ENCODE measurements at regions not wholly inside any gene's neighbourhood (a gene's known extent, or its start where the extent isn't known, plus 50 kb on each side); places are given as distances from the start of the nearest gene placed in this dataset.

DNA sequence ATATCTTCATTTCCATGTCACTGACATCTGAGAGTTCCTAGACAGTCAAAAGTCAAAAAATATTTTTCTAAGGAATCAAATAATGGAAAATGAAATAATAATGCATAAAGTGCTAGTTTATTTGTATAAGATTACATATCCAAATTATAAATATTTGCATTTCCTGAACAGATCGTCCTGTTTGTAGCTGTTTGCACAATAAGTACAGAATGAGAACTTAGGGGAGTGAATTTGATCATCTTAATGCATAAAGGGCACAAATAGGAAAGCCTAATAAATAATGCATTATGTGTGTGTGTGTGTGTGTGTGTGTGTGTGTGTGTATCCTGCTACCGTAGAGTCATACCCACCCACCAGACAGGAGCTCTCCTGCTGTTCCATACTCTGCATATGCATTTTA is 521.0 kb upstream of the EPHA7 start:
- no peak overlapping the region for H3K27ac Mint-ChIP-seq
- no peaks in the 10 kb centered on the region for H3K36me3 Mint-ChIP-seq
- ATAC-seq (no peak), DNase-seq (ENCODE audit: low spot score in 2 of 2) (no peak)
- H3K9me3 Mint-ChIP-seq = peaks cover 8% of the 10 kb centered on the region in 2 donors

DNA sequence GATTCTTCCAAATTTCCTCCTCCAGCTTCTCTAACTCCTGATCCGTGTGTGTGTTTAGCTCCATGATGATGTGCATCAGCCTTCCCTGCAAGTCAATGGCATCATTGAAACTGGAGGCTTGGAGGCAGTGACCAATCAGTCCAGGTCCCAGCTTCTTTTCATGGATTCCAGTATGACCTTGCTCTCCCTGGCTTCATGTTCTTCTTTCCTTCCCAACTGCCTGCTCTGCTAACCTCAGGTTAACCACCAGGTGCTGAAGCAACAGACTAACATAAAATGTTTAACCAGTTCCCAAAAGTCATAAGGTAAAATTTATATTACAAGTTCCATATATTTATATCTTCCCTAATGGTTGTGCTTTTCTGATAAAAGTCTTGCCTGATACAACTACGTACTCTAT is 512.8 kb upstream of the EPHA7 start:
- Mint-ChIP-seq H3K9me3 (peaks cover 3 to 16% of the 10 kb centered on the region in 2 donors), H3K27ac (no peak overlapping the region), H3K36me3 (no peaks in the 10 kb centered on the region)
- ATAC-seq (no peak), DNase-seq (ENCODE audit: low spot score in 2 of 2) (no peak)

DNA sequence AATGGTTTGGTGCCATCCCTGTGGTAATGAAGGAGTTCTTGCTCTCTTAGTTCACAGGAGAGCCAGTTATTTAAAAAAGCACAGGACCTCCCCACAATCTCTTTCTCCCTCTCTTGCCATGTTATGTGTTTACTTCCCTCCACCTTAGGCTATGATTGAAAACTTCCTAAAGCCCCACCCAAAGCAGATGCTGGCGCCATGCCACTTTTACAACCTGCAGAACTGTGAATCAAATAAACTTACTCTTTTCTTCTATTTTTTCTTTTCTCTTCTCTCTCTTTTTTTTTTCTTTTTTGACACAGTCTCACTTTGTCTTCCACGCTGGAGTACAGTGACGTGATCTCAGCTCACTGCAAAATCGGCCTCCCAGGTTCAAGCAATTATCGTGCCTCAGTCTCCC is 508.4 kb upstream of the EPHA7 start:
- no peak for ATAC-seq
- Mint-ChIP-seq H3K27ac (no peak overlapping the region), H3K9me3 (peaks cover 3 to 12% of the 10 kb centered on the region in 2 donors), H3K36me3 (no peaks in the 10 kb centered on the region)
- DNase-seq (ENCODE audit: low spot score in 2 of 2) = no peak

DNA sequence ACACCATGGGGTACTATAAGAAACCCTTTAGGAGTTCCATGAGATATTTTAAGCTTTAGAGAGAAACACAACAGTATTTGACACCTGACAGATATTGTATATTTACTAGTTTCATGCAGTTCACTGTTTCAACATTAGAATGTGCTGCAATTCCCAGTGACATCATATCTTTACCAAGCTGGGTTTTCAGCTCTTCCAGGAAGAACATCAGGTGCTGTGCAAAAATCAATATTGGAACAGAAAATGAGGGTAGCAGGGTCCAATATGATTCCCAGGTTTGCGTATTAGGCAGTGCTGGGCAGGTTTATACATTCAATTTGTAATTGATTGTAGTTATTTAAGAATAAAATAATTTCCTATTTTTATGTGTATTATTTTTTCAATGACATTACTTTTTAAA is 500.0 kb upstream of the EPHA7 start:
- peaks cover 0 to 3% of the 10 kb centered on the region in 2 donors for H3K9me3 Mint-ChIP-seq
- H3K27ac Mint-ChIP-seq = no peak overlapping the region
- ATAC-seq (no peak), DNase-seq (ENCODE audit: low spot score in 2 of 2) (no peak)
- no peaks in the 10 kb centered on the region for H3K36me3 Mint-ChIP-seq

DNA sequence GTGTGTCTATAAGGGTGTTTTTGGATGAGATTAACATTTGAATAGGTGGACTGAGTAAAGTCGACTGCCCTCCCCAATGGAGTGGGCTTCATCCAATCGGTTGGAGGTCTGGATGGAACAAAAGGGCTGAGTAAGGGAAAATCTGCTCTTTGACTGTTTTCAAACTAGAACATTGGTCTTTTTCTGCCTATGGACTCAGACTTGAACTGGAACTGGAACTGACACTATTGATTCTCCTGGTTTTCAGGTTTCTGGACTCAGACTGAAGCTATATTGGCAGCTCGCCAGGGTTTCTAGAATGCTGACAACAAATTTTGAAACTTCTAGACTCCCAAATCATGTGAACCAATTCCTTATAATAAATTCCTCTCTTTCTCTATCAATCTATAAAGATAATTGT is 498.9 kb upstream of the EPHA7 start:
- Mint-ChIP-seq H3K9me3 (peaks cover 2 to 3% of the 10 kb centered on the region in 2 donors), H3K27ac (no peak overlapping the region), H3K36me3 (no peaks in the 10 kb centered on the region)
- DNase-seq (ENCODE audit: low spot score in 2 of 2) (no peak), ATAC-seq (no peak)

DNA sequence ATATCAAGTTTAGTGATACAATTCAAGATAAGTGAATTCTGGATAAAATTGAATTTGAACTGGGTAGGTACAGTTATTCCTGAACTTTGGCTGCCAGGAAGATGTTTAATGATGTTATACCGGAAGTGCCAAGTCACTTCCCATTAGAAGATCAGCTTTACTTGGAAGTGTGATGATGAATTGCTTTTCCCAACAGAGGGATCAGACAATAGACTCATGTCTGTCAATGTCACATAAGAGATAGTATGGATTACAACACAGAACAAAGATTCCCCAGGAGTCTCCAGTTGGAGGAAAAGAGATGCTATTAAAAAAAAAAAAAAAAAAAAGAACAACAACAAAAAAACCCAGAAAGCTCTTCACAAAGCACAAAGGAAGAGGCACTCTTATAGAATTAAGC is 497.9 kb upstream of the EPHA7 start:
- no peak for ATAC-seq
- H3K27ac Mint-ChIP-seq = no peak overlapping the region
- H3K9me3 Mint-ChIP-seq = peaks cover 10% of the 10 kb centered on the region in 2 donors
- no peak for DNase-seq (ENCODE audit: low spot score in 2 of 2)
- H3K36me3 Mint-ChIP-seq = no peaks in the 10 kb centered on the region

DNA sequence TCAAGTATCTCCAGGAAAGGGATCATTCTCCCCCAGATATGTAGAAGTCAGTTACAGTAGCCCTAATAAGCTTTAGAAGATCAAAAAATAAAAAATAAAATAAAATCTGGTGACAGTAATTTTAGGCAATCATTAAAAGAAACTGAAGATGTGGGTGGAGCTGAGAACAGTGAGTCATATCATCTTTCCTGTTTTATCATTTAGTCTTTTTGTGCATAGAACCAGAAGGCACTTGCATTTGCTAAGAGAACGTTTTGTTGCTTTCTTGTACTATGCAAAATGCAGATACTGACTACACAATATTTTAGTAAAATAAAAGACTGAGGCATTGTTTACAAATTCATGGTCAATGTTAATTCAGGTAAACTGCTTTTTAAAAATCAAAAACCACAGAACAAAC is 497.4 kb upstream of the EPHA7 start:
- peaks cover 12 to 14% of the 10 kb centered on the region in 2 donors for H3K9me3 Mint-ChIP-seq
- H3K36me3 Mint-ChIP-seq = no peaks in the 10 kb centered on the region
- DNase-seq (ENCODE audit: low spot score in 2 of 2) (no peak), ATAC-seq (no peak)
- H3K27ac Mint-ChIP-seq = no peak overlapping the region

DNA sequence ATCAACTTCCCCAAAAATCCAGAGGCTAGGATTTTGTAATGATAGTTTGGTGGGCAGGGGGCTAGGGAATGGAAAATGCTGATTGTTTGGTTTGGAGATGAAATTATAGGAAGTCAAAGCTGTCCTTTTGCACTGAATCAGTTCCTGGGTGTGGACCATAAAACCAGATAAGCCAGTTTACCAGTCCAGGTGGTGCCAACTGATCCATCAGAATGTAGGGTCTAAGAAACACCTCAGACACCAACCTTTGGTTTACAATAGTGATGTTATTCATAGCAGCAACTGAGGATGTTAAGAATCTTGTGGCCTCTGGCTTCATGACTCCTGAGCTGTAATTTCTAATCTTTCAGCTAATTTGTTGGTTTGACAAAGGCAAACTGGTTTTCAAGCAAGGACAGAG is 496.6 kb upstream of the EPHA7 start:
- DNase-seq (ENCODE audit: low spot score in 2 of 2) (no peak), ATAC-seq (no peak)
- peaks cover 12 to 16% of the 10 kb centered on the region in 2 donors for H3K9me3 Mint-ChIP-seq
- H3K27ac Mint-ChIP-seq = no peak overlapping the region
- no peaks in the 10 kb centered on the region for H3K36me3 Mint-ChIP-seq

DNA sequence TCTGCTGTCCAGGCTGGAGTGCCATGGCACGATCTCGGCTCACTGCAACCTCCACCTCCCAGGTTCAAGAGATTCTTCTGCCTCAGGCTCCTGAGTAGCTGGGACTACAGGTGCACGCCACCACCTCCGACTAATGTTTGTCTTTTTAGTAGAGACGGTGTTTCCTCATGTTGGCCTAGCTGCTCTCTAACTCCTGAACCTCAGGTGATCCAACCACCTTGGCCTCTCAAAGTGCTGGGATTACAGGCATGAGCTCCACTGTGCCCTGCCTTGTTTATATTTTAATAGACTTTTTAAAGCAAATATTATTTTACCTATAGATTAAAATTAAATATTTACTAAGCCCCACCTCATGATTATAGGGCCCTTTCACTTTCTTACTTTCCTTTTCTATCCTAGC is 483.2 kb upstream of the EPHA7 start:
- ATAC-seq (no peak), DNase-seq (ENCODE audit: low spot score in 2 of 2) (no peak)
- H3K36me3 Mint-ChIP-seq = no peaks in the 10 kb centered on the region
- H3K27ac Mint-ChIP-seq = no peak overlapping the region
- peaks cover 6 to 12% of the 10 kb centered on the region in 2 donors for H3K9me3 Mint-ChIP-seq

DNA sequence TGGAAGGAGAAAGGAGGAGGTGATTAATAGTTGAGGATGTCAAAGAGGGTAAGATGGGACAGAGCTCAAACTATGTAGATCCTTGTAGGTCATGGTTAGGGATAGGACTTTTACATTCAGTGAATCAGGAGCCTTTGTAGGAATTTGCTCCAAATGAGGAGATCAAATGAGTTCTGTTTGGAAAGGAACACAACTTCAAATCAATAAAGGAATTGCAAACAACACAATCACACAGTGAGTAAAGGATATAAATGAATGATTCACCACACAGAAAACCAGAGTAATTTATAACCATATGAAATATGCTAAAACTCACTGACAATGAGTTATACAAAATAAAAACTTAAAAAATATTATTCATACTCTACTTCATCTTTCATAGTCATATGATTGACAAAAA is 480.8 kb upstream of the EPHA7 start:
- no peaks in the 10 kb centered on the region for H3K36me3 Mint-ChIP-seq

DNA sequence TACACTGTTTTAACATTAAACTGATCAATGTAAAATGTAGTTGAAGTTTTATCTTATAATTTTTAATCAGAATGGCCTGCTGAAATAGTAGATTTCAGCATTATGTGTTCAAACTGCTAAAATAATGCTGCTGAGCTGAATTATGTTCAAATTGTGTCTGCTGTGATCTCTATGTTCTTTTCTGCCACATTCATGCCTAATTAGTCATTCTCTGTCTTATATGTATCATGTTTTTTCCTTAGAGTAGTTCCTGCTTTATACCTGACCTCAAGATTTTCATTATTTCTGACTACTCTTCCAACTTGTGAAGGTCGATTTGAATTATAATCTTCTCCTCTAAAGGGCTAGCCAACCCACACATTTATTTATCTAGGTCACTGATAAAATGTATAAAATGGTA is 476.7 kb upstream of the EPHA7 start:
- DNase-seq (ENCODE audit: low spot score in 2 of 2) = no peak
- H3K9me3 Mint-ChIP-seq = peaks cover 5 to 12% of the 10 kb centered on the region in 2 donors
- no peak for ATAC-seq
- H3K27ac Mint-ChIP-seq = no peak overlapping the region
- H3K36me3 Mint-ChIP-seq = no peaks in the 10 kb centered on the region

More for the DNA sequence above, 480.8 kb upstream of the EPHA7 start:
- Mint-ChIP-seq H3K27ac (no peak overlapping the region), H3K9me3 (peaks cover 5 to 12% of the 10 kb centered on the region in 2 donors)
- DNase-seq (ENCODE audit: low spot score in 2 of 2) (no peak), ATAC-seq (no peak)

DNA sequence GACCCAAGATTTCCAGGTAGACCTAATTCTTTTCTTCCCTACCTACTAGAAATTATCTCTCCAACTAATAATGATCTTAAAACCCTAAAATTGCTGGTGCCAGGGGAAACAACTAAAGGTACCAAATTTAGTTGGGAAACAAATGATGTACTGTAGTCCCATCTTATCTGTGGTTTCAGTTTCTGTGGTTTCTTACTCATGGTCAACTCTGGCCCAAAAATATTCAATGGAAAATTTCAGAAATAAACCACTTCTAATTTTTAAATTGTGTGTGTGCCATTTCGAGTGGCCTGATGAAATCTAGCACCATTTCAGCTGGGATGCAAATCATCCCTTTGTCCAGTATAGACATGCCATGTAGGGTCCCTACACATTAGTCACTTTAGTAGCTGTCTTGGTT is 475.2 kb upstream of the EPHA7 start:
- H3K36me3 Mint-ChIP-seq = no peaks in the 10 kb centered on the region
- H3K9me3 Mint-ChIP-seq = peaks cover 5 to 7% of the 10 kb centered on the region in 2 donors
- no peak for DNase-seq (ENCODE audit: low spot score in 2 of 2)
- no peak for ATAC-seq
- H3K27ac Mint-ChIP-seq = no peak overlapping the region

DNA sequence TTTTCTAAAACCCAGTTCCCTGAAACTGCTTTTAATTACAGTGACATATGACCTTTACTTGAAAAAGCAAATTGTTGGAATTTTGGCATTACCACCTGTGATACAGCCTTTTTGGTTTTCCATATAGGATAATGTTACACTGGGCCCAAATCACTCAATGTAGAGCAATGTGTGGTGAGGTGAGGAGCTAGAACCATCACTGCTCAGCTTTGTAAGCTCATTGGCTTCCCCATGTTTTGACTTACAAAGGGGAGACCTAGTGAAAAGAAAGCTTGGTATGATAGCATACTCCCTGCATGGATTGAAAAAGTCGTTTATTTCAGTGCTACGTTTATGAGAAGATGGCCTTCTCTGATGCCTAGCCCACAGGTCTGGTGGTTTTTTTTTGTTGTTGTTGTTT is 470.4 kb upstream of the EPHA7 start:
- ATAC-seq (no peak), DNase-seq (ENCODE audit: low spot score in 2 of 2) (no peak)
- no peaks in the 10 kb centered on the region for H3K36me3 Mint-ChIP-seq
- no peak overlapping the region for H3K27ac Mint-ChIP-seq
- peaks cover 0 to 3% of the 10 kb centered on the region in 2 donors for H3K9me3 Mint-ChIP-seq

DNA sequence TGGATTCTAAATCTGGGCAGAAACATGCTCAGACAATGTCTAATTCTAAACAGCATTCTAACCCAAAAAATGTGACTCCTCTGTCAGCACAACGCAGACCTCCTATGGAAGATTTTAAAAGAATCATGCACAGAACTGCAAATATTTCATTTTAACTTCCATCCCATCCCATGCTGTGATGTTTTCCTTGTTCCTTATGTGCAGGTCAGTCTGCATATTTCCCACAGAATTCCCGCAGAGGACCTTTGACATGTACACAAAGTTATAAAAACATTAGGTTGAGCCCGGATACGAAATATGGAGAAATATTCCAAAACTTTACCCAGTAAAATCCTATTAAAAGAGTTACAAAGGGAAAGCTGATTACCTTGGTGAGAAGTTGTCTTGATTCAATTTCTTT is 467.1 kb upstream of the EPHA7 start:
- DNase-seq (ENCODE audit: low spot score in 2 of 2) (no peak), ATAC-seq (no peak)
- Mint-ChIP-seq H3K27ac (no peak overlapping the region), H3K9me3 (peaks cover 0 to 3% of the 10 kb centered on the region in 2 donors), H3K36me3 (no peaks in the 10 kb centered on the region)

DNA sequence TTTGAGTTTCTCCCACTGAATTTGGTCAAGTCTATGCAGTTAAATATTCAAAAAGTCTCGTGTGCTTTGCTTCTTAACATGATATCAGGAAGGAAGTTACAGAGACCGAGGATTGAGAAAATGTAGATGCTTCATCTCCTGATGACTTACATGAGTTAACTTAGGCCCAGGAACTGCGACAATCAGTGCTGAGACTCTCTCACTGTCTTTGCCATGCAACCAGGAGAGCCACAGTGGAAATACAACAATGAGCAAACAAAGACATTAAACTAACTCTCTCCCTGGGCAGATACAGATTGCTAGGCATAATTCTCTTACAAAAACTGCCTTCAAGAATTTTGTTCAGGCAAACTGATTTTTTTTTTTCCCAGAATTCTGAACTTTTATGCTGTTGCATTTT is 440.6 kb upstream of the EPHA7 start:
- ATAC-seq = no peak
- Mint-ChIP-seq H3K36me3 (no peaks in the 10 kb centered on the region), H3K27ac (no peak overlapping the region), H3K9me3 (peaks cover 5 to 6% of the 10 kb centered on the region in 2 donors)
- no peak for DNase-seq (ENCODE audit: low spot score in 2 of 2)

DNA sequence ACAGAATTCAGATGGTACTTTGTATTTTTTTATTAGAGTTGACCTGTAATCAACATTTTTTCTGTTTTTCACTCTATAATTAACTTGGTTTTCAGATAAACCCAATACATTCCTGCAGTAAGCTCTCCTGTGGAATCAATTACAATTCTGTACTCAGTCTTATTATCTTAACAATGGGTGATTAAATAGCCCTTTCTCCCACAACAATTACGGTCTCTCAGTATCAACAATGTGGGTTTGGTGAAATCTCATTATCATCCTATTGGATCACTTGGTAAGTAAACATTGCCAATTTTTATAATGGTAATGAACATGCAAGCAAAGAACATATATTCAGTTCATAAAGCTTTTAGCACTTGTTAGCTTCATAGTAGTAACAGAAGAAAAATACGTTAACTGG is 438.9 kb upstream of the EPHA7 start:
- H3K27ac Mint-ChIP-seq = no peak overlapping the region
- peaks cover 8% of the 10 kb centered on the region in 2 donors for H3K9me3 Mint-ChIP-seq
- DNase-seq (ENCODE audit: low spot score in 2 of 2) = no peak
- H3K36me3 Mint-ChIP-seq = no peaks in the 10 kb centered on the region
- ATAC-seq = no peak

DNA sequence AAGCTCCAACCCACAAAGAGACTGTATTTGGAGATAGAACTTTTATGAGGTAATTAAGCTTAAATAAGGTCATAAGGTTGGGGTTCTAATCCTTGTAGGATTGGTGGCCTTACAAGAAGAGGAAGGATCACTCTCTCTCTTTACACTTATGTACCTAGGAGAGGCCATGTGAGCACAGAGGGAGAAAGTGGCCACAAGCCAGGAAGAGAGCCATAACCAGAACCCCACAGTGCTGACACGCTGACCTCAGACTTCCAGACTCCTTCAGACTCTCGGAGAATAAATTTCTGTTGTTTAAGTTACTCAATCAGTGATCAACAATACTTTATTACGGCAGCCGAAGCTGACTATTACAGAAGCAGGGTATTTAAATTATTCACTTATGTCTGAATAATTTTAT is 430.5 kb upstream of the EPHA7 start:
- Mint-ChIP-seq H3K9me3 (peaks cover 10 to 14% of the 10 kb centered on the region in 2 donors), H3K27ac (no peak overlapping the region), H3K36me3 (no peaks in the 10 kb centered on the region)
- DNase-seq (ENCODE audit: low spot score in 2 of 2) (no peak), ATAC-seq (no peak)

DNA sequence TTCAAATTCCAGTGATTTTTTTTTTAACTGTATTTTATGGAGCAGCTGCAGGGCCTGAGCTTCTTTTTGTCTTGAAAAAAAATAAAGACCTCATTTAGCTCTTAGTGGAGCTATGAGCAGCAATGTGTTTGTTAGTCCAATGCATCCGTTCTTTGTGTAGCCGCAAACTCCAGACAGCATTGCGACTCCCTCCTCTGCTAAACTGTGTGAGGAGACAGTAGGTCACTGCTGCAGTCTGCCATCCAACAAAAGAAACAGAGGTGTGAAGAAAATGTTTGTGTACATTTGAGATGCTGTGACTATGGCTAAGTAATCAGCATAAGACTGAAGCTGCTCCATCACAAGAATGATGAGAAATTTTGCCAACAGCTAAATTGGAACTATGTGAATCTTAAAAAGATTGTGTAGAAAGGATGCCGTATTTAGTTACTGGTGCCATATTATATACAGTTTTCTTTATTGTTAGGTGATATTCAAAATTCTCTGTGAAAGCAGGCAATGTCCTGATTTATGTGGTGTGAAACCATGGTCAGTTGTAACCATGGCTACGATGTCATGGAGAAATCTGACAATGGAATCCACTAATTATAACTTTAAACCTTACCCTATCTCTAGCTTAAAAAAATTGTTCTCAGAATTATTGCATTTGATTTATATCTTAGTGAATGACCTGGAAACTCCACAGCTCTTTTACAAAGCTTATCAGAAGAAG is 428.8 kb upstream of the EPHA7 start:
- no peak overlapping the region for H3K27ac Mint-ChIP-seq
- ATAC-seq (no peak), DNase-seq (ENCODE audit: low spot score in 2 of 2) (no peak)
- H3K36me3 Mint-ChIP-seq = no peaks in the 10 kb centered on the region
- H3K9me3 Mint-ChIP-seq = peaks cover 8 to 11% of the 10 kb centered on the region in 2 donors
